HCT116 (cell line): ENCODE measurements at regions not wholly inside any gene's neighbourhood (a gene's known extent, or its start where the extent isn't known, plus 50 kb on each side); places are given as distances from the start of the nearest gene placed in this dataset.
"Not testable (repeated sequence)": the region's sequence is repeated elsewhere in the genome, so short reads cannot be mapped to it uniquely, and the experiment has no call there.

Experiments
- ATAC-seq: fragments of 200-7000 bp; cut with Tn5 transposase; 2 replicates; pipeline ENCODE4 v1.9.1; 2020; ENCODE audit warnings: mild to moderate bottlenecking, moderate library complexity
- BruUV-seq: library from RNA; stranded (reverse); fragments of 400-500 nt; replicated peaks from 2 replicates; lab custom pipeline; 2021; lab: Mats Ljungman, UMichigan
- CTCF ChIA-PET: fragments of 300-600 bp; sonication (Branson Sonifier 250); formaldehyde crosslinking; loops from one replicate; lab custom pipeline; 2021; ENCODE audit warnings: antibody characterized with exemption; lab: Charles Lee
- POLR2A ChIA-PET: fragments of 300-600, 350-600 bp; sonication (Branson Sonifier 250); formaldehyde crosslinking; loops from one replicate; lab custom pipeline; 2021; ENCODE audit warnings: antibody characterized with exemption; lab: Charles Lee
- RAD21 ChIA-PET, 2 experiments: fragments of 300-600 bp; sonication (Branson Sonifier 250); formaldehyde crosslinking; loops; one replicate each; lab custom pipeline; 2023; ENCODE audit warnings: low total read pairs in 2 of 2; ENCODE audit not compliant: uncharacterized antibody in 2 of 2, unreplicated experiment in 2 of 2, low non-redundant PET in 1 of 2; lab: Charles Lee
- DNase-seq: peaks from one replicate; pipeline ENCODE4 v3.0.0-alpha.2; 2010; ENCODE audit warnings: low read depth, low spot score
- H2AFZ ChIP-seq: fragments of 200-600 bp; shearing (Covaris generic), sonication (generic); 2 replicates; pipeline ENCODE4 v1.6.1; 2017; ENCODE audit warnings: low read depth, mixed run types, mixed read lengths, antibody characterized with exemption, low read length; ENCODE audit not compliant: poor library complexity, severe bottlenecking
- H3K27ac ChIP-seq: 2 replicates; pipeline ENCODE4 v1.5.1; 2012; ENCODE audit warnings: low read depth, low read length
- H3K27me3 ChIP-seq: fragments of 200-600 bp; sonication (generic); 2 replicates; pipeline ENCODE4 v1.6.1; 2016; ENCODE audit warnings: mixed run types, low read length, mixed read lengths; ENCODE audit not compliant: insufficient read depth
- H3K36me3 ChIP-seq, 2 experiments: fragments of 200-500 bp in 1 of 2; fragments of 200-600 bp in 1 of 2; sonication (Bioruptor generic) in 1 of 2; sonication (generic) in 1 of 2; 2 replicates each; pipeline versions ENCODE4 v1.5.1 to v1.6.1; 2014 to 2016; ENCODE audit warnings: low read length in 2 of 2, inconsistent platforms in 1 of 2, mixed read lengths in 1 of 2, mixed run types in 1 of 2; ENCODE audit not compliant: insufficient read depth in 2 of 2, control insufficient read depth in 1 of 2
- H3K4me1 ChIP-seq, 2 experiments: fragments of 200-600 bp in 1 of 2; sonication (generic) in 1 of 2; 2 replicates each; pipeline versions ENCODE4 v1.5.1 to v1.6.1; 2012 to 2017; ENCODE audit warnings: low read length in 2 of 2, inconsistent platforms in 1 of 2, mild to moderate bottlenecking in 1 of 2, mixed read lengths in 1 of 2, mixed run types in 1 of 2, moderate library complexity in 1 of 2; ENCODE audit not compliant: insufficient read depth in 2 of 2, control insufficient read depth in 1 of 2
- H3K4me2 ChIP-seq: fragments of 200-600 bp; sonication (generic); 2 replicates; pipeline ENCODE4 v1.6.1; 2017; ENCODE audit warnings: mixed run types, low read length, mixed read lengths
- H3K4me3 ChIP-seq, 2 experiments: fragments of 200-600 bp in 1 of 2; sonication (generic) in 1 of 2; replicated peaks in 1 of 2; 2 replicates each; pipeline ENCODE4 v1.5.1; 2011 to 2016; ENCODE audit warnings: low read length in 2 of 2, control low read depth in 1 of 2, low read depth in 1 of 2, mild to moderate bottlenecking in 1 of 2, mixed read lengths in 1 of 2, mixed run types in 1 of 2
- H3K79me2 ChIP-seq: fragments of 200-600 bp; sonication (generic); 2 replicates; pipeline ENCODE4 v1.6.1; 2017; ENCODE audit warnings: mild to moderate bottlenecking, mixed run types, low read length, moderate library complexity, mixed read lengths; ENCODE audit not compliant: insufficient read depth
- H3K9ac ChIP-seq: fragments of 200-600 bp; sonication (generic); 2 replicates; pipeline ENCODE4 v1.6.1; 2016; ENCODE audit warnings: low read length, mixed read lengths
- H3K9me2 ChIP-seq: fragments of 200-600 bp; sonication (generic), shearing (Covaris generic); 2 replicates; pipeline ENCODE4 v1.6.1; 2017; ENCODE audit warnings: mixed run types, mild to moderate bottlenecking, moderate library complexity; ENCODE audit not compliant: insufficient read depth
- H3K9me3 ChIP-seq, 2 experiments: fragments of 200-500 bp in 1 of 2; fragments of 200-600 bp in 1 of 2; sonication (Bioruptor generic) in 1 of 2; sonication (generic) in 1 of 2; 2 replicates each; pipeline ENCODE4 v1.6.1; 2014 to 2017; ENCODE audit warnings: low read length in 2 of 2, mixed read lengths in 2 of 2, inconsistent platforms in 1 of 2, low read depth in 1 of 2, mild to moderate bottlenecking in 1 of 2, mixed run types in 1 of 2, moderate library complexity in 1 of 2; ENCODE audit not compliant: control insufficient read depth in 1 of 2, insufficient read depth in 1 of 2
- H4K20me1 ChIP-seq: fragments of 200-600 bp; sonication (generic), shearing (Covaris generic); 2 replicates; pipeline ENCODE4 v1.6.1; 2017; ENCODE audit warnings: mixed run types, mild to moderate bottlenecking, moderate library complexity; ENCODE audit not compliant: insufficient read depth
- CBX3 ChIP-seq: IDR thresholded peaks from 2 replicates; pipeline ENCODE4 v1.6.1; 2012; ENCODE audit warnings: low read depth
- CEBPB ChIP-seq: IDR thresholded peaks from 2 replicates; pipeline ENCODE4 v1.6.1; 2012; ENCODE audit warnings: low read depth
- ELF1 ChIP-seq: IDR thresholded peaks from 2 replicates; pipeline ENCODE4 v1.6.1; 2012; ENCODE audit warnings: low read depth, borderline replicate concordance
- JUND ChIP-seq: IDR thresholded peaks from 2 replicates; pipeline ENCODE4 v1.6.1; 2012
- SIN3A ChIP-seq: IDR thresholded peaks from 2 replicates; pipeline ENCODE4 v1.6.1; 2012; ENCODE audit warnings: low read depth
- SRF ChIP-seq: IDR thresholded peaks from 2 replicates; pipeline ENCODE4 v1.6.1; 2012; ENCODE audit warnings: low read depth
- YY1 ChIP-seq: IDR thresholded peaks from 2 replicates; pipeline ENCODE4 v1.6.1; 2011; ENCODE audit warnings: low read length, low read depth, moderate library complexity, mild to moderate bottlenecking; ENCODE audit not compliant: insufficient replicate concordance; ENCODE audit errors: extremely low read depth
- ZNF274 ChIP-seq: fragments of 200-500 bp; sonication (Bioruptor generic); IDR thresholded peaks from 2 replicates; pipeline ENCODE4 v1.6.1; 2014; ENCODE audit warnings: mild to moderate bottlenecking, low read depth, low read length, inconsistent platforms
- intact Hi-C: fragments of 100-400 bp; cut with micrococcal nuclease; formaldehyde crosslinking; loops from 2 replicates; pipeline ENCODE4 v1.10.0; 2022
- TF ChIP-seq, protein P1 (sequence below), 3 experiments: fragments of 200-600 bp in 1 of 3; sonication (generic) in 1 of 3; IDR thresholded peaks in 2 of 3; conservative IDR thresholded peaks in 1 of 3; 2 replicates each; pipeline ENCODE4 v1.5.1; 2012 to 2017; ENCODE audit warnings: low read depth in 2 of 3, low read length in 2 of 3, antibody characterized with exemption in 1 of 3, borderline replicate concordance in 1 of 3, control low read depth in 1 of 3, mild to moderate bottlenecking in 1 of 3, mixed read lengths in 1 of 3, mixed run types in 1 of 3, moderate library complexity in 1 of 3; ENCODE audit not compliant: insufficient read depth in 1 of 3
- TF ChIP-seq, protein P2 (sequence below): IDR thresholded peaks from 2 replicates; pipeline ENCODE4 v1.6.1; 2012; ENCODE audit warnings: low read depth

DNA sequence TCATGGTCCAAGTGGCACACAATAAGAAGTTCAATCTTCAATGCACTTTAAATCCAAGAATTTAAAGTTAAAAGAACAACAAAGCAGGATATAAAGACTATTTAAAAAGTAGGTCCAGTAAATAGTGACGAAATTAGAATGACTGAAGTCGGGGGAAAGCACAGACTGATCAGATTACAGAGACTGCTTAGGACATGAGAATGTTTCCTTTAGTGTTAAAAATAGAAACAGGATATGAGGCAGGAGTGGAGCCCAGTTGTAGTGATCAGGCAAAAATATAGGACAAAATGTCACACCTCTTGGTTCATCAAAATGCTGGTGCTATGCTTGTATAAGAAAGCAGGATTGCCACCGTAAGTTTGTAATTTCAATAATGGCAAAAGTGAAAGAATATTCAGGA, 52.2 kb upstream of the CD163 start (continued):
- TF ChIP-seq YY1 = no peak
- peak; percentile 63; the same call in 1 of the 2 replicates for TF ChIP-seq CEBPB
- TF ChIP-seq, protein P1, sequence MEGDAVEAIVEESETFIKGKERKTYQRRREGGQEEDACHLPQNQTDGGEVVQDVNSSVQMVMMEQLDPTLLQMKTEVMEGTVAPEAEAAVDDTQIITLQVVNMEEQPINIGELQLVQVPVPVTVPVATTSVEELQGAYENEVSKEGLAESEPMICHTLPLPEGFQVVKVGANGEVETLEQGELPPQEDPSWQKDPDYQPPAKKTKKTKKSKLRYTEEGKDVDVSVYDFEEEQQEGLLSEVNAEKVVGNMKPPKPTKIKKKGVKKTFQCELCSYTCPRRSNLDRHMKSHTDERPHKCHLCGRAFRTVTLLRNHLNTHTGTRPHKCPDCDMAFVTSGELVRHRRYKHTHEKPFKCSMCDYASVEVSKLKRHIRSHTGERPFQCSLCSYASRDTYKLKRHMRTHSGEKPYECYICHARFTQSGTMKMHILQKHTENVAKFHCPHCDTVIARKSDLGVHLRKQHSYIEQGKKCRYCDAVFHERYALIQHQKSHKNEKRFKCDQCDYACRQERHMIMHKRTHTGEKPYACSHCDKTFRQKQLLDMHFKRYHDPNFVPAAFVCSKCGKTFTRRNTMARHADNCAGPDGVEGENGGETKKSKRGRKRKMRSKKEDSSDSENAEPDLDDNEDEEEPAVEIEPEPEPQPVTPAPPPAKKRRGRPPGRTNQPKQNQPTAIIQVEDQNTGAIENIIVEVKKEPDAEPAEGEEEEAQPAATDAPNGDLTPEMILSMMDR (IDR thresholded peaks at IDR 0.05 in 2 of 3, conservative IDR thresholded peaks at IDR 0.05 in 1 of 3; ENCODE audit: borderline replicate concordance in 1 of 3, insufficient read depth in 1 of 3, low read depth in 2 of 3, low read length in 2 of 3) = no peak
- TF ChIP-seq ZNF274 = no peak
- no peak for TF ChIP-seq CBX3
- TF ChIP-seq JUND = no peak
- no peak for TF ChIP-seq SRF
- TF ChIP-seq SIN3A = no peak
- no peak for TF ChIP-seq ELF1
- TF ChIP-seq, protein P2, sequence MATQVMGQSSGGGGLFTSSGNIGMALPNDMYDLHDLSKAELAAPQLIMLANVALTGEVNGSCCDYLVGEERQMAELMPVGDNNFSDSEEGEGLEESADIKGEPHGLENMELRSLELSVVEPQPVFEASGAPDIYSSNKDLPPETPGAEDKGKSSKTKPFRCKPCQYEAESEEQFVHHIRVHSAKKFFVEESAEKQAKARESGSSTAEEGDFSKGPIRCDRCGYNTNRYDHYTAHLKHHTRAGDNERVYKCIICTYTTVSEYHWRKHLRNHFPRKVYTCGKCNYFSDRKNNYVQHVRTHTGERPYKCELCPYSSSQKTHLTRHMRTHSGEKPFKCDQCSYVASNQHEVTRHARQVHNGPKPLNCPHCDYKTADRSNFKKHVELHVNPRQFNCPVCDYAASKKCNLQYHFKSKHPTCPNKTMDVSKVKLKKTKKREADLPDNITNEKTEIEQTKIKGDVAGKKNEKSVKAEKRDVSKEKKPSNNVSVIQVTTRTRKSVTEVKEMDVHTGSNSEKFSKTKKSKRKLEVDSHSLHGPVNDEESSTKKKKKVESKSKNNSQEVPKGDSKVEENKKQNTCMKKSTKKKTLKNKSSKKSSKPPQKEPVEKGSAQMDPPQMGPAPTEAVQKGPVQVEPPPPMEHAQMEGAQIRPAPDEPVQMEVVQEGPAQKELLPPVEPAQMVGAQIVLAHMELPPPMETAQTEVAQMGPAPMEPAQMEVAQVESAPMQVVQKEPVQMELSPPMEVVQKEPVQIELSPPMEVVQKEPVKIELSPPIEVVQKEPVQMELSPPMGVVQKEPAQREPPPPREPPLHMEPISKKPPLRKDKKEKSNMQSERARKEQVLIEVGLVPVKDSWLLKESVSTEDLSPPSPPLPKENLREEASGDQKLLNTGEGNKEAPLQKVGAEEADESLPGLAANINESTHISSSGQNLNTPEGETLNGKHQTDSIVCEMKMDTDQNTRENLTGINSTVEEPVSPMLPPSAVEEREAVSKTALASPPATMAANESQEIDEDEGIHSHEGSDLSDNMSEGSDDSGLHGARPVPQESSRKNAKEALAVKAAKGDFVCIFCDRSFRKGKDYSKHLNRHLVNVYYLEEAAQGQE = no peak

DNA sequence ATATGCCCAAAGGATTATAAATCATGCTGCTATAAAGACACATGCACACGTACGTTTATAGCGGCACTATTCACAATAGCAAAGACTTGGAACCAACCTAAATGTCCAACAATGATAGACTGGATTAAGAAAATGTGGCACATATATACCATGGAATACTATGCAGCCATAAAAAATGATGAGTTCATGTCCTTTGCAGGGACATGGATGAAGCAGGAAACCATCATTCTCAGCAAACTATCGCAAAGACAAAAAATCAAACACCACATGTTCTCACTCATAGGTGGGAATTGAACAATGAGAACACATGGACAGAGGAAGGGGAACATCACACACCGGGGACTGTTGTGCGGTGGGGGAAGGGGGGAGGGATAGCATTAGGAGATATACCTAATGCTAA, 51.3 kb upstream of the CD163 start:
- H3K36me3 ChIP-seq, H3K4me3 ChIP-seq, H3K27ac ChIP-seq, intact Hi-C loops, RAD21 ChIA-PET, H3K79me2 ChIP-seq, H3K9me2 ChIP-seq, H2AFZ ChIP-seq, H3K4me2 ChIP-seq, H3K9ac ChIP-seq, POLR2A ChIA-PET, H3K9me3 ChIP-seq, H4K20me1 ChIP-seq, ATAC-seq, H3K27me3 ChIP-seq, CTCF ChIA-PET, BruUV-seq, DNase-seq: not testable (repeated sequence)
- H3K4me1 ChIP-seq = peaks cover 14 to 21% of the 10 kb centered on the region in 2 experiments; a peak in 3 of 4 replicates
